PC-9 (cell line): ENCODE measurements at regions not wholly inside any gene's neighbourhood (a gene's known extent, or its start where the extent isn't known, plus 50 kb on each side); places are given as distances from the start of the nearest gene placed in this dataset.

Experiments used
- BruUV-seq: library from RNA; stranded (reverse); fragments of 400-500 nt; replicated peaks from 2 replicates; lab custom pipeline; 2021; lab: Mats Ljungman, UMichigan
- CTCF ChIA-PET: fragments of 300-600 bp; sonication (Branson Sonifier 250); formaldehyde crosslinking; loops from one replicate; lab custom pipeline; 2022; ENCODE audit warnings: antibody characterized with exemption; lab: Charles Lee
- POLR2A ChIA-PET: fragments of 300-600 bp; sonication (Branson Sonifier 250); formaldehyde crosslinking; loops from one replicate; lab custom pipeline; 2022; ENCODE audit warnings: antibody characterized with exemption; ENCODE audit not compliant: unreplicated experiment; lab: Charles Lee
- DNase-seq, 2 experiments: peaks; one replicate each; pipeline versions ENCODE4 v3.0.0 to v3.0.0-alpha.2; 2015 to 2022; ENCODE audit warnings: mixed read lengths in 1 of 2
- H2AFZ ChIP-seq: fragments of 200-600 bp; sonication (generic); 2 replicates; pipeline ENCODE4 v1.8.1; 2017; ENCODE audit warnings: antibody characterized with exemption
- H3F3A ChIP-seq: fragments of 200-600 bp; sonication (generic); 2 replicates; pipeline ENCODE4 v1.8.1; 2017; ENCODE audit warnings: antibody characterized with exemption, mild to moderate bottlenecking, low read depth; ENCODE audit not compliant: insufficient read depth
- H3K27ac ChIP-seq: fragments of 200-600 bp; sonication (generic); 2 replicates; pipeline ENCODE4 v1.6.1; 2016; ENCODE audit warnings: mixed run types
- H3K27me3 ChIP-seq: fragments of 200-600 bp; sonication (generic); 2 replicates; pipeline ENCODE4 v1.6.1; 2016; ENCODE audit warnings: low read depth, mixed run types; ENCODE audit not compliant: insufficient read depth
- H3K36me3 ChIP-seq: fragments of 200-600 bp; sonication (generic); 2 replicates; pipeline ENCODE4 v1.6.1; 2016; ENCODE audit warnings: low read depth, mixed run types
- H3K4me1 ChIP-seq: fragments of 200-600 bp; sonication (generic); replicated peaks from 2 replicates; pipeline ENCODE4 v1.6.1; 2016; ENCODE audit warnings: mixed run types; ENCODE audit not compliant: insufficient read depth
- H3K4me2 ChIP-seq: fragments of 200-600 bp; sonication (generic); 2 replicates; pipeline ENCODE4 v1.6.1; 2017; ENCODE audit warnings: mixed run types
- H3K4me3 ChIP-seq: fragments of 200-600 bp; sonication (generic); 2 replicates; pipeline ENCODE4 v1.6.1; 2016; ENCODE audit warnings: mixed run types
- H3K79me2 ChIP-seq: fragments of 200-600 bp; sonication (generic); 2 replicates; pipeline ENCODE4 v1.6.1; 2017; ENCODE audit warnings: low read depth, mixed run types
- H3K9me2 ChIP-seq: fragments of 200-600 bp; sonication (generic); 2 replicates; pipeline ENCODE4 v1.8.1; 2017; ENCODE audit warnings: mild to moderate bottlenecking; ENCODE audit not compliant: insufficient read depth
- H3K9me3 ChIP-seq: fragments of 200-600 bp; sonication (generic); 2 replicates; pipeline ENCODE4 v1.8.1; 2016; ENCODE audit warnings: low read depth; ENCODE audit not compliant: insufficient read depth
- H4K20me1 ChIP-seq: fragments of 200-600 bp; sonication (generic); 2 replicates; pipeline ENCODE4 v1.8.1; 2017; ENCODE audit not compliant: insufficient read depth
- EZH2 ChIP-seq: fragments of 200-600 bp; sonication (generic); IDR thresholded peaks from 2 replicates; pipeline ENCODE4 v1.8.0; 2017; ENCODE audit warnings: antibody characterized with exemption, low read depth
- intact Hi-C: fragments of 100-400 bp; cut with micrococcal nuclease; formaldehyde crosslinking; loops from one replicate; pipeline ENCODE4 v1.10.0; 2022; ENCODE audit not compliant: unreplicated experiment
- TF ChIP-seq, protein P1 (sequence below): fragments of 200-600 bp; sonication (generic); conservative IDR thresholded peaks from 2 replicates; pipeline ENCODE4 v1.6.1; 2017; ENCODE audit warnings: mixed run types, antibody characterized with exemption, mild to moderate bottlenecking, moderate library complexity

DNA sequence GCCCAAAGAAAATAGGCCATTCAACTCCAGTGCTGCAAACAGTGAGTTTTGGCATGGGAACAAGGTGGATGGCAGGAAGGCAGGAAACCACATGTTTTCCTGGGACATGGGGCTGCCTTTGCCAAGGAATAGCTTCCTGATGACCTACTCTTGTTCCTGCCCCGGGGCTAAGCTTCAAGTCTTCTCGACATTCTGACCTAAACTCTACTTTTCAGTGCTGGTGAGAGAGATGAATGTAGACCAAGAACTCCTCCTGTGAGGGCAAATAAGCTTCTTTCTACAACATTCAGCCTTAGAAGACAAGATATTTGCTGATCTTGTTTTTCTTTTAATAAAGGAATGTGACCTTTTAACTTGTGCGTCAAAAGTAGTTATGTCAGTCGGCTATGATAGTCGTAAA, 199.0 kb downstream of the GPR37 start:
- H3K79me2 ChIP-seq: no peaks in the 10 kb centered on the region
- no peaks in the 10 kb centered on the region for H3K36me3 ChIP-seq
- peak in 1 of 2 experiments; percentile 37 for DNase-seq
- TF ChIP-seq EZH2: no peak
- TF ChIP-seq, protein P1, sequence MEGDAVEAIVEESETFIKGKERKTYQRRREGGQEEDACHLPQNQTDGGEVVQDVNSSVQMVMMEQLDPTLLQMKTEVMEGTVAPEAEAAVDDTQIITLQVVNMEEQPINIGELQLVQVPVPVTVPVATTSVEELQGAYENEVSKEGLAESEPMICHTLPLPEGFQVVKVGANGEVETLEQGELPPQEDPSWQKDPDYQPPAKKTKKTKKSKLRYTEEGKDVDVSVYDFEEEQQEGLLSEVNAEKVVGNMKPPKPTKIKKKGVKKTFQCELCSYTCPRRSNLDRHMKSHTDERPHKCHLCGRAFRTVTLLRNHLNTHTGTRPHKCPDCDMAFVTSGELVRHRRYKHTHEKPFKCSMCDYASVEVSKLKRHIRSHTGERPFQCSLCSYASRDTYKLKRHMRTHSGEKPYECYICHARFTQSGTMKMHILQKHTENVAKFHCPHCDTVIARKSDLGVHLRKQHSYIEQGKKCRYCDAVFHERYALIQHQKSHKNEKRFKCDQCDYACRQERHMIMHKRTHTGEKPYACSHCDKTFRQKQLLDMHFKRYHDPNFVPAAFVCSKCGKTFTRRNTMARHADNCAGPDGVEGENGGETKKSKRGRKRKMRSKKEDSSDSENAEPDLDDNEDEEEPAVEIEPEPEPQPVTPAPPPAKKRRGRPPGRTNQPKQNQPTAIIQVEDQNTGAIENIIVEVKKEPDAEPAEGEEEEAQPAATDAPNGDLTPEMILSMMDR: no peak
- no peaks in the 10 kb centered on the region for H3K9me2 ChIP-seq
- no peak overlapping the region for H3K27ac ChIP-seq
- no peaks in the 10 kb centered on the region for H3K9me3 ChIP-seq
- H3K4me2 ChIP-seq: no peak overlapping the region
- no peaks in the 10 kb centered on the region for H3F3A ChIP-seq
- intact Hi-C loops: no loop called here
- H3K4me3 ChIP-seq: no peak overlapping the region
- H3K4me1 ChIP-seq: no peaks in the 10 kb centered on the region
- BruUV-seq: no TSS peak
- no peak overlapping the region for H2AFZ ChIP-seq
- ChIA-PET POLR2A (no interaction called here), CTCF (no interaction called here)
- no peaks in the 10 kb centered on the region for H3K27me3 ChIP-seq
- no peaks in the 10 kb centered on the region for H4K20me1 ChIP-seq

- Histone ChIP-seq H3K27ac (no peak overlapping the region), H4K20me1 (no peaks in the 10 kb centered on the region), H3K36me3 (no peaks in the 10 kb centered on the region), H3K79me2 (no peaks in the 10 kb centered on the region), H3K9me2 (no peaks in the 10 kb centered on the region; the same call in 1 of the 2 replicates), H3K4me3 (no peak overlapping the region), H3K9me3 (no peaks in the 10 kb centered on the region), H3K4me1 (no peaks in the 10 kb centered on the region), H3F3A (no peaks in the 10 kb centered on the region), H2AFZ (no peak overlapping the region), H3K4me2 (no peak overlapping the region), H3K27me3 (no peaks in the 10 kb centered on the region)
- no peak for DNase-seq
- intact Hi-C loops: no loop called here
- POLR2A ChIA-PET: no interaction called here
- CTCF ChIA-PET: no interaction called here
- no TSS peak for BruUV-seq
- TF ChIP-seq EZH2: no peak
- TF ChIP-seq, protein P1: no peak
Observed at GRCh38 chr7:124557587-124557986, 208.0 kb downstream of the GPR37 start.

GRCh38 chr7:124557101-124557500, 208.5 kb downstream of the GPR37 start:
- Histone ChIP-seq H4K20me1 (no peaks in the 10 kb centered on the region), H3K36me3 (no peaks in the 10 kb centered on the region), H3K4me1 (no peaks in the 10 kb centered on the region), H3K4me2 (no peak overlapping the region), H3K27ac (no peak overlapping the region), H3K9me2 (no peaks in the 10 kb centered on the region; the same call in 1 of the 2 replicates), H2AFZ (no peak overlapping the region), H3F3A (no peaks in the 10 kb centered on the region), H3K4me3 (no peak overlapping the region), H3K9me3 (no peaks in the 10 kb centered on the region), H3K79me2 (no peaks in the 10 kb centered on the region), H3K27me3 (no peaks in the 10 kb centered on the region)
- ChIA-PET CTCF (no interaction called here), POLR2A (no interaction called here)
- no TSS peak for BruUV-seq
- no peak for TF ChIP-seq EZH2
- TF ChIP-seq, protein P1: no peak
- DNase-seq: no peak
- intact Hi-C loops: no loop called here
